HEK293 (cell line): ENCODE measurements at regions not wholly inside any gene's neighbourhood (a gene's known extent, or its start where the extent isn't known, plus 50 kb on each side); places are given as distances from the start of the nearest gene placed in this dataset.

Experiments
- CTCF ChIA-PET: fragments of 350-600 bp; formaldehyde crosslinking; extraction: SDS; loops from one replicate; lab custom pipeline; 2021; ENCODE audit warnings: antibody characterized with exemption; lab: Yijun Ruan, JAX
- POLR2A ChIA-PET: fragments of 300-600 bp; formaldehyde crosslinking; extraction: SDS; loops from one replicate; lab custom pipeline; 2020; ENCODE audit warnings: antibody characterized with exemption, inconsistent platforms; lab: Yijun Ruan, JAX
- H3K27ac ChIP-seq: fragments of 200-500 bp; sonication (Bioruptor generic); 2 replicates; pipeline ENCODE4 v1.5.1; 2014; ENCODE audit warnings: low read depth, low read length, control low read depth, inconsistent platforms; ENCODE audit errors: extremely low read depth
- H3K36me3 ChIP-seq, 2 experiments: fragments of 200-500 bp in 1 of 2; sonication (Bioruptor generic) in 1 of 2; 1 replicate in 1 of 2; 2 replicates in 1 of 2; pipeline ENCODE4 v1.5.1; 2014 to 2017; ENCODE audit warnings: inconsistent platforms in 2 of 2, low read length in 2 of 2; ENCODE audit not compliant: control insufficient read depth in 2 of 2, insufficient read depth in 1 of 2
- H3K4me1 ChIP-seq: fragments of 200-500 bp; sonication (Bioruptor generic); 2 replicates; pipeline ENCODE4 v1.5.1; 2014; ENCODE audit warnings: mild to moderate bottlenecking, low read length, inconsistent platforms; ENCODE audit not compliant: control insufficient read depth, insufficient read depth
- H3K4me3 ChIP-seq: 2 replicates; pipeline ENCODE4 v1.5.1; 2011; ENCODE audit warnings: low read depth, mild to moderate bottlenecking, control low read depth, low read length, moderate library complexity
- H3K9me3 ChIP-seq: fragments of 200-500 bp; sonication (Bioruptor generic); 2 replicates; pipeline ENCODE4 v1.5.1; 2014; ENCODE audit warnings: low read depth, low read length, inconsistent platforms; ENCODE audit not compliant: control insufficient read depth, insufficient read depth
- EGR2 ChIP-seq: fragments of 450-650 bp; formaldehyde crosslinking; IDR thresholded peaks from 2 replicates; pipeline ENCODE4 v1.5.1; 2016; ENCODE audit warnings: low read depth, missing biosample characterization, missing genetic modification characterization
- MZF1 ChIP-seq: fragments of 450-650 bp; formaldehyde crosslinking; IDR thresholded peaks from 2 replicates; pipeline ENCODE4 v1.5.1; 2017; ENCODE audit warnings: missing biosample characterization, missing genetic modification characterization, borderline replicate concordance
- SCRT1 ChIP-seq: fragments of 450-650 bp; formaldehyde crosslinking; IDR thresholded peaks from 2 replicates; pipeline ENCODE4 v1.5.1; 2016; ENCODE audit warnings: missing biosample characterization, missing genetic modification characterization, borderline replicate concordance
- SP7 ChIP-seq: fragments of 450-650 bp; formaldehyde crosslinking; IDR thresholded peaks from 2 replicates; pipeline ENCODE4 v1.5.1; 2016; ENCODE audit warnings: missing biosample characterization, missing genetic modification characterization
- TSHZ1 ChIP-seq: fragments of 450-650 bp; formaldehyde crosslinking; IDR thresholded peaks from 2 replicates; pipeline ENCODE4 v1.5.1; 2016; ENCODE audit warnings: missing biosample characterization, missing genetic modification characterization, borderline replicate concordance
- ZBTB20 ChIP-seq: fragments of 450-650 bp; formaldehyde crosslinking; IDR thresholded peaks from 2 replicates; pipeline ENCODE4 v1.5.1; 2016; ENCODE audit warnings: missing biosample characterization, missing genetic modification characterization
- ZBTB44 ChIP-seq: fragments of 450-650 bp; IDR thresholded peaks from 2 replicates; pipeline ENCODE4 v1.5.1; 2018; ENCODE audit warnings: missing biosample characterization, mild to moderate bottlenecking, missing genetic modification characterization
- ZNF133 ChIP-seq: fragments of 450-650 bp; formaldehyde crosslinking; IDR thresholded peaks from 2 replicates; pipeline ENCODE4 v1.5.1; 2016; ENCODE audit warnings: missing biosample characterization, missing genetic modification characterization
- ZNF148 ChIP-seq: fragments of 450-650 bp; formaldehyde crosslinking; IDR thresholded peaks from 2 replicates; pipeline ENCODE4 v1.5.0; 2017; ENCODE audit warnings: missing biosample characterization, missing genetic modification characterization, borderline replicate concordance
- ZNF155 ChIP-seq: fragments of 450-650 bp; formaldehyde crosslinking; IDR thresholded peaks from 2 replicates; pipeline ENCODE4 v1.5.1; 2016; ENCODE audit warnings: missing biosample characterization, missing genetic modification characterization
- ZNF19 ChIP-seq: fragments of 450-650 bp; formaldehyde crosslinking; IDR thresholded peaks from 2 replicates; pipeline ENCODE4; 2016; ENCODE audit warnings: missing biosample characterization, missing genetic modification characterization, low read depth
- ZNF473 ChIP-seq: fragments of 450-650 bp; formaldehyde crosslinking; IDR thresholded peaks from 2 replicates; pipeline ENCODE4 v1.5.1; 2017; ENCODE audit warnings: missing biosample characterization, missing genetic modification characterization
- ZNF488 ChIP-seq: fragments of 450-650 bp; formaldehyde crosslinking; IDR thresholded peaks from 2 replicates; pipeline ENCODE4 v1.5.1; 2016; ENCODE audit warnings: missing biosample characterization, missing genetic modification characterization
- ZNF560 ChIP-seq: fragments of 450-650 bp; formaldehyde crosslinking; IDR thresholded peaks from 2 replicates; pipeline ENCODE4 v1.5.1; 2017; ENCODE audit warnings: missing biosample characterization, missing genetic modification characterization, borderline replicate concordance
- ZNF571 ChIP-seq: fragments of 450-650 bp; formaldehyde crosslinking; IDR thresholded peaks from 2 replicates; pipeline ENCODE4 v1.5.0; 2017; ENCODE audit warnings: missing biosample characterization, missing genetic modification characterization
- ZNF830 ChIP-seq: fragments of 450-650 bp; IDR thresholded peaks from 2 replicates; pipeline ENCODE4 v1.5.0; 2018; ENCODE audit warnings: missing biosample characterization, missing genetic modification characterization, low read depth, mild to moderate bottlenecking, moderate library complexity
- ZSCAN16 ChIP-seq: fragments of 450-650 bp; formaldehyde crosslinking; IDR thresholded peaks from 2 replicates; pipeline ENCODE4 v1.5.1; 2016; ENCODE audit warnings: missing biosample characterization, missing genetic modification characterization

- Histone ChIP-seq H3K4me3 (no peak overlapping the region), H3K36me3 (no peaks in the 10 kb centered on the region), H3K9me3 (no peaks in the 10 kb centered on the region), H3K27ac (no peak overlapping the region), H3K4me1 (no peaks in the 10 kb centered on the region)
- POLR2A ChIA-PET = no interaction called here
- CTCF ChIA-PET = interaction anchor here (0.6 to 1.2 kb wide), 3 partner anchors 181 to 587 kb away, joined by 3 to 5 read pairs (median 3); no protein-coding TSS in a partner anchor
- TF ChIP-seq ZNF148 (tag by site-specific recombination) = no peak
- TF ChIP-seq SP7 (tag by site-specific recombination) = no peak
- TF ChIP-seq EGR2 (tag by site-specific recombination) = no peak
Observed at GRCh38 chr2:173754165-173754564, 211.0 kb downstream of the SP3 start.

- TF ChIP-seq ZNF560 (tag by site-specific recombination) (no peak), ZNF133 (no peak), ZBTB44 (tag by site-specific recombination) (no peak)
- no peaks in the 10 kb centered on the region for H3K4me1 ChIP-seq
- H3K36me3 ChIP-seq = no peaks in the 10 kb centered on the region
- H3K9me3 ChIP-seq = no peaks in the 10 kb centered on the region
- H3K27ac ChIP-seq = no peak overlapping the region
- ChIA-PET POLR2A (no interaction called here), CTCF (interaction anchor here (1.1 kb wide), 1 partner anchor 354 kb away, joined by 3 read pairs; no protein-coding TSS in a partner anchor)
- no peak overlapping the region for H3K4me3 ChIP-seq
Observed at GRCh38 chr2:173754837-173755236, 210.3 kb downstream of the SP3 start.

- TF ChIP-seq ZNF571 (tag by site-specific recombination) (no peak), ZNF830 (tag by site-specific recombination) (no peak), ZSCAN16 (tag by site-specific recombination) (no peak), TSHZ1 (tag by site-specific recombination) (no peak), ZNF155 (tag by site-specific recombination) (no peak), ZNF473 (tag by site-specific recombination) (no peak), ZNF488 (no peak), SCRT1 (no peak), MZF1 (no peak), ZNF19 (no peak), ZBTB20 (tag by site-specific recombination) (no peak)
- Histone ChIP-seq H3K4me1 (no peaks in the 10 kb centered on the region), H3K9me3 (no peaks in the 10 kb centered on the region), H3K4me3 (no peak overlapping the region), H3K36me3 (no peaks in the 10 kb centered on the region), H3K27ac (no peak overlapping the region)
- POLR2A ChIA-PET = no interaction called here
- CTCF ChIA-PET = interaction anchor here (1.1 kb wide), 1 partner anchor 355 kb away, joined by 3 read pairs; no protein-coding TSS in a partner anchor
Observed at GRCh38 chr2:173755798-173756197, 209.4 kb downstream of the SP3 start.
